ENCODE measurements at regions not wholly inside any gene's neighbourhood (a gene's known extent, or its start where the extent isn't known, plus 50 kb on each side); places are given as distances from the start of the nearest gene placed in this dataset.

DNA sequence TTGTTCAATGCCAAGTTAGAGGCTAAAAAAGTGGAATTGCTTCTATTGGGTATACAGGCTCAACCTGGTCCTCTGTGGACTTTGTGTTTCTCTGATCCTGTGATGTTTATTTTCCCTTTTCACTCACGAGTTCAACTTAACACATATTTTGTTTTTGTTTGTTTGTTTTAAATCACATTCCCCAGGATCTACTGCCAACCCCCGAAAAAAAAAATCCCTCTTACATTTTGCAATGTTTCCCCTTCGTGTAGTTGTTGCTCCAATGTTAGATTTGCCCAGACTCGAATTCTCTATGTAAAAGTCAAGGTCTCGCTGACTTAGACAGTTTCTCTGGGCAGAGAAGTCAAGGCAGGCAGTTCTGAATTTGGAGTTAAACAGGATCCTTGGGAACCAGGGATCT is 876.4 kb downstream of the CCSER2 start:
- Histone ChIP-seq H2BK15ac (ENCODE audit: low read depth, low read length) (no peak overlapping the region), H2BK12ac (ENCODE audit: insufficient read length, low read depth, low read length) (no peak overlapping the region), H3K4me2 (ENCODE audit: insufficient read depth, insufficient read length, low read length) (no peak overlapping the region), H2BK20ac (ENCODE audit: low read depth, low read length, poor library complexity, severe bottlenecking) (no peak overlapping the region), H3K9me3 (ENCODE audit: control insufficient read depth, low read depth, low read length) (no peaks in the 10 kb centered on the region), H3T11ph (ENCODE audit: low read length) (no peak overlapping the region), H3K23ac (ENCODE audit: insufficient read length, low read depth, low read length) (no peak overlapping the region), H3K27me3 (ENCODE audit: insufficient read depth, low read length) (no peaks in the 10 kb centered on the region), H3K14ac (ENCODE audit: insufficient read depth, low read length) (no peak overlapping the region), H4K20me1 (ENCODE audit: control insufficient read depth, insufficient read depth, insufficient read length) (no peaks in the 10 kb centered on the region), H3K18ac (ENCODE audit: insufficient read length, low read depth, low read length) (no peak overlapping the region), H3K27ac (ENCODE audit: insufficient read length, low read depth, low read length) (no peak overlapping the region), H2BK5ac (ENCODE audit: insufficient read length, low read length) (no peak overlapping the region), H3K23me2 (ENCODE audit: insufficient read length, low read depth, low read length, poor library complexity, severe bottlenecking) (no peaks in the 10 kb centered on the region), H4K8ac (replicated peaks; ENCODE audit: insufficient read length, low read depth, low read length) (no peak overlapping the region), H2AK5ac (ENCODE audit: insufficient read length, low read length) (no peak overlapping the region), H3K79me1 (ENCODE audit: insufficient read depth, low read depth, low read length, poor library complexity, severe bottlenecking) (no peaks in the 10 kb centered on the region), H3K79me2 (ENCODE audit: insufficient read depth, low read length) (no peaks in the 10 kb centered on the region), H4K91ac (ENCODE audit: insufficient read length, low read depth, low read length) (no peak overlapping the region), H3K4ac (ENCODE audit: low read depth, low read length) (no peak overlapping the region), H2AFZ (ENCODE audit: low read length) (no peak overlapping the region), H3K56ac (ENCODE audit: insufficient read length, low read depth, low read length) (no peak overlapping the region), H4K5ac (ENCODE audit: insufficient read length, low read depth, low read length) (no peak overlapping the region), H2BK120ac (ENCODE audit: low read depth, low read length, poor library complexity, severe bottlenecking) (no peak overlapping the region), H3K4me1 (ENCODE audit: insufficient read depth, low read length) (no peaks in the 10 kb centered on the region), H3K9ac (ENCODE audit: extremely low read depth, insufficient read length, low read length) (no peak overlapping the region)
- no peaks in the 10 kb centered on the region for H3K27me3 Mint-ChIP-seq (ENCODE audit: low read depth)
- no CpG with 5 or more reads among the region's 5 CpGs for WGBS (ENCODE audit: extremely low coverage, insufficient read length, low lambda C conversion rate)
- DNase-seq = no peak
- H3K27ac Mint-ChIP-seq = no peak overlapping the region
- H3K36me3 Mint-ChIP-seq (ENCODE audit: insufficient read depth in 1 of 3, low read depth in 3 of 3) = no peaks in the 10 kb centered on the region
- peaks cover 11 to 13% of the 10 kb centered on the region in 2 experiments for H3K4me1 Mint-ChIP-seq
- peaks cover 0 to 2% of the 10 kb centered on the region in 2 experiments; a peak in 1 of 5 replicates for H3K9me3 Mint-ChIP-seq
- H3K4me3 Mint-ChIP-seq = no peak overlapping the region
- no peak for TF ChIP-seq CTCF (conservative IDR thresholded peaks at IDR 0.05)

Data from H9 (cell line).